Spleen (tissue), 7 donors: ENCODE measurements at regions not wholly inside any gene's neighbourhood (a gene's known extent, or its start where the extent isn't known, plus 50 kb on each side); places are given as distances from the start of the nearest gene placed in this dataset.

ENCODE experiments used
- CTCF ChIP-seq, 11 experiments: fragments of 200-600 bp in 7 of 11; fragments of 450-650 bp in 4 of 11; sonication (generic) in 4 of 11; IDR thresholded peaks in 8 of 11; conservative IDR thresholded peaks in 3 of 11; 1 replicate in 7 of 11; 2 replicates in 4 of 11; pipeline versions ENCODE4 v1.4.0 to v1.8.0; 2016 to 2021; ENCODE audit warnings: antibody characterized with exemption in 11 of 11, inconsistent platforms in 4 of 11, mild to moderate bottlenecking in 1 of 11
- POLR2A ChIP-seq, 3 donors: fragments of 450-650 bp; IDR thresholded peaks; one replicate each; pipeline ENCODE4 v1.5.1; 2017; ENCODE audit warnings: antibody characterized with exemption in 3 of 3, mild to moderate bottlenecking in 1 of 3
- donor health status: DM: no; HTN: no; CAD: no; lungs with moderate emphysema.
- donor health status: DM: no; HTN: no; CAD: no.
- donor health status: DM: no; HTN: no; CAD: no.

GRCh38 chr11:119539583-119539982 lies 116.6 kb upstream of the THY1 start:
- TF ChIP-seq POLR2A (IDR thresholded peaks at IDR 0.05): no peak
- TF ChIP-seq CTCF (IDR thresholded peaks at IDR 0.05 in 8 of 11, conservative IDR thresholded peaks at IDR 0.05 in 3 of 11): no peak
